Activated CD4-positive, alpha-beta T cell treated with anti-CD3 and anti-CD28 coated beads, Interleukin-2, Interleukin-4, amounts not matched to agents 100 ng/mL and 50 ng/mL, durations not matched to agents 16 hours and 8 hours (primary cell): ENCODE measurements at regions not wholly inside any gene's neighbourhood (a gene's known extent, or its start where the extent isn't known, plus 50 kb on each side); places are given as distances from the start of the nearest gene placed in this dataset.

Experiments
- DNase-seq: peaks from one replicate; pipeline ENCODE4 v3.0.0-alpha.2; 2020; ENCODE audit warnings: low spot score

DNA sequence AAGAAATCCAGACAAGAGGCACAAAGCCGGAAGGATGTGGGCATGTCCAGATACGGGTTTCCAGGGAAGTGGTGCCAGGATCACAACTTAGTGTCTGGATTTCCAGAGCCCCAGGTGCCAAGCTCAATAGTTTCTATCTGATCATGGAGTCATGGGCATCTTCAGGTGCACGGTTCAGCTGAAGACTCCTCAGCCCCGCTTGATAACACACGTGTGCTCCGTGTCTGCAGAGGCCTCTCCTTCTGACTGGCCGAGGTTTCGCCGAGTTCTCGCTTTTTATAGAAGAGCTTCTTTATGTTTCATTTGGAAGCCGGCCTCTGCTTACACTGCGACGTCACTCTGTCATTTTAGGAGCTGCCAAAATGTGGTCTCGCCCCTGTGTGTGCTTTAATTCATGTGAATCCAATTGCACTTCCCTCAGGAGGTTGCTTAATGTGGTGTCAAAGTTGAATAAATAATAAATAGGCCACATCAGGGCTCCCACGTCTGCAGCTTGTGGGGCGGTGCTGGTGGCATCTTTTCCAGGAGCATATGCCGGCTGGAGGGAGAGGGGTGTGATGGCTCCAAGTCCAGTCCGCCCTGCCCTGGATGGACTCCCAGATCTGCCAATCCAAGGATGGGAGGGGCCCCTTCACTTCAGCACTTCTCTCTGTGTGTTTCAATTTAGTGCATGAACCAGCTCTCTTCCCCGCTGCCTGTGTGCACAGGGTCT, 1410.8 kb downstream of the TBC1D22A start:
- DNase-seq, result no peak

DNA sequence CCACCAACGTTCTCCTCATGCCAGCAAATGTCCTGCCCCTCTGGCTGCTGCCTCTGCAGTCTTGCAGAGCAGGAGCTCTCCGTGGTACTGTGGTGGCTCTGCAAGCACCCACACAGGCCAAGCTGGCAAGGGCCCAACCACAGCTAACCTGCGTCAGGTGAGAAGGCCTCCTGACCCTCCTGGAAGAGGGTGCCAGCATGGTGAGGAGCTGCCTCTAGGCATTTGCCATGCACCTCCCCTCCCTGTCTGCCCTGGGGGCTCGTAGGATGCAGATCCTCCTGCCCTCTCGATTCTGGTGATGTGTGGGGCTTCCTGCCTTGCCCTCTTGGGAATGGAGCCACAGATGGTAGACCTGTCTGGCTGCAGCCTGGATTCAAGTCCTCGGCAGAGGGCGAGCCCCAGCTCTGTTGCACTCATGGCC, 1408.8 kb downstream of the TBC1D22A start:
- DNase-seq, result no peak

DNA sequence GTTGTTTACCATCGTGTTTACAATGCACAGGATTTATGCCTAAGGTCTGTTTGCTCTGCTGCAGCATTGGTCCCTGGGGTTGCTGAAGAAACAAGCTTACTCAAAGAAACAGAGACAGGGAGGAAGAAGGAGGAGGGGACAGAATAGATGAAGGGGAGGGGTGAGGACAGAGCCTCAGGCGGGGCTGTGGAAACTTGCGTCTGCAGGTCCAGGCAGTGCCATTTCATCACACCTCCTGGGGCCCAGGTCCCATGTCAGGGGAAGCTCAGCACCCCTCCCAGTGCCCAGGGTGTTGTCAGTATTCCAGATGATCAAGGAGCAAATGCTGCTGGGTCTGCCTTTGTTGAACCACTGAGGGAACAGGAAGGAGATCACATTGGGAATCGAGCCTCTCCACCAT, 1406.8 kb downstream of the TBC1D22A start:
- DNase-seq, result no peak

DNA sequence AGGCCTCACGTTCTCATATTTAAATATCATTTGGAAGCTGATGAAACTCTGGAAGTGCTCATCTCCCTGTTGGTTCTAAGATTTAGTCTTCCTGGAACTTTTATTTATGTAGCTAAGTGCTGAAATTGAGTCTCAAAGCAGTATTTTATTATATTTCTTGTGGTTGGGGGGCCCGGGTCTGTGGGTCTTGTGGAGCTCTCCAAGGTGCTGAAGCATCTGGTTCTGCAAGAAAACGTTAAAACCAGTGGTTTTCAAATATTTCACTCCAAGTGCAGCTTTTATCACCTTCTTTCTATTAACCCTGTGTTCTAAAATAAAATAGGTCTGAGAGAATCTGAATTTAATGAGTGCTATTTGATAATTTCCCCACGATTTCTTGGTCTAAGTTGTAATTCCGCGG, 1404.8 kb downstream of the TBC1D22A start:
- no peak for DNase-seq

DNA sequence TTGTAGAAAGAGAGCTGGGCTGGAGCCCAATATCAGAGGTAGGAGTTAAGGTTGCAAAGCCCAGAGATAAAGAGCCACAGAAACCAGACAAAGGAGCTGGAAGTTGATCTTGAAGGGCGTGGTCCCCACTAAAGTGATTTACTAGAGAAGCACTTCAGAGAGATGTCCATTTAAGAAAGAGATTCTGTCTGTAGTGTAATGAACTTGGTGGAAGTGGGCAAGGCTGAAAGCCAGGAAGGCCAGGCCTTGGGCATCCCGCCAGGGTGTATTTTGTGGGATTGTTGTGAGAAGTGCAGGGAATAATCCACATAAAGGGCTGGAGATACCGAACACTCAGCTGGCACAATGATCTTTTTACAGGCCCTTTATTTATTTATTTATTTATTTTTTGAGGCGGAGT, 1398.8 kb downstream of the TBC1D22A start:
- no peak for DNase-seq

DNA sequence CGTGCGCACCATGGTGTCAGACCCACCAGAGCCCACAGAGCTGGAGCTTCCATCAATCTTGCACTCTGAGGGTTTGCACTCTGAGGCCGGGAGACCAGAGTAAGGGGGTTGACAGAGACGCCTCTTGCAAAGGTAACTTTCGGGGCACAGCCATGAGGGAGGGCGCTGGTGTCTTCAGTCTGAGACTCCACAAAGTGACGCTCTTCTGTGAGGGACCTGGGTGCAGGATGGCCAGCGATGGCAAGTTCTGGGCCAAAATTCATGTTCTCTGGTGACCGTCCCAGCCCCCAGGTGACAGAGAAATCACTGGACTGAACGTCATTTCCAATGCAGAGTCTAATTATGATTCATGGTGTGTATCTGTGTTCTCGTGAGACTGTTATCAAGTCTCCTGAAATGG, 1395.2 kb downstream of the TBC1D22A start:
- no peak for DNase-seq

DNA sequence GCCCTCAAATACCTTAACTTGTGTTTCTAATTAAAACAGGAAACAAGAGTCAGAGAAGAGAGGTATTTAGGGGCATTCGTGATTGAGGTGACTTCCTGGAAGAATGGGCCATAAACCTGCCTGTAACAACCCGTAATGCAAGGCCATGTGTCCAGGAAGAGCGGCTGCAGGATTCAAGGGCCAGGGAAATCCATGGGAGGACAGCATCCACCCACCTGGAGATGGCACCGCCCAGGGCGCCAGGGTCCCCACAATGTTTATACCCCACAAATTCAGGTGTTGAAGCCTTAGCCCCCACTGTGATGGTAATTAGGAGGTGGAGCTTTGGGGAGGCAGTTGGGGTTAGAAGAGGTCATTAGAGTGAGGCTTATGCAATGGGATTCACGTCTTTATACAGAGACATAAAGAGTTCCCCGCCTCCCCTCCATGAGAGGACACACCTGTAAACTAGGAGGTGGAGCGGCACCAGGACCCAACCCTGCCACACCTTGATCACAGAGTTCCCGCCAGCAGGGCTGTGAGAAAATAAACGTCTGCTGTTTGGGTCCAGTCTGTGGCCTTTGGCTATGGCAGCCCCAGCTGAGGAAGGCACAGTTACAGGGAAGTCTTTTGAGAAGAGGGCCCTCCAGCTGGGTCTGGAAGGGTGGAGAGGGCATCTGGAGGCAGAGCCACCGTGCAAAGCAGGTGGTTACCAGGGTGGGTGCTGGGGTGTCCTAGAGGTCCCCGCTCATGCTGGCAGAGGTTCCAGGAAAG, 1394.3 kb downstream of the TBC1D22A start:
- no peak for DNase-seq

DNA sequence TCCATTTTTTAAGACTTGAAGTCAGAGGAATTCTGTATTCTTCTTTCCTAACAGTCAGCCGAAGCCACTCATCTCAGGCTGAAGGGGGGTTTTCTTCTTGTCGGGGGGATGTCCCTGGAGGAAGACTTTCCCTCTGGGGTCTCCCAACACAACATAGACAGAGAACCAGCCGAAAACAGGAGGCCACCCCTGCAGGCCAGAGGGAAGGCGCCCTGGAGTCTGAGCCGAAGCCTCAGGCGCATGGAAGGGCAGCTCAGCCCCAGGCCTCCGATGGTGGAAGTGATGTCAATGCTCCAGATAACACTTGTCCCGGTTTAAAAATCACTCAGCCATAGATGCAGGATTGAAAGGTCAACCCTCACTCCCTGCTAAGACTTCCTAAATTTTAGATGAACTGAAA, 1393.0 kb downstream of the TBC1D22A start:
- no peak for DNase-seq

DNA sequence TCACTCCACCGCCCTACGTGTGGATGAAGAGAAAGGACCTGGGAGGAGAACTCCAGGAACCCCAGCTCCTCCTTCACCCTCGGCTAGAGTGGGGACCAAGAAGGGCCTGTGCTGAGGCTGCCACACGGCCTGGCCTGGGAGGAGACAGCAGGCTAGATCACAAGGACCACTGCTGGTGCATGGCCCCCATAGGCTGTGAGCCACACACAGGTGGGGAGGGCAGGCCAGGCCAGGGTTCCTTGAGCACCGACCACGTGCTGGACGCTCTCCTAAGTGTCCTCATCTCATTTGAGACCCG, 1392.4 kb downstream of the TBC1D22A start:
- DNase-seq, result no peak

DNA sequence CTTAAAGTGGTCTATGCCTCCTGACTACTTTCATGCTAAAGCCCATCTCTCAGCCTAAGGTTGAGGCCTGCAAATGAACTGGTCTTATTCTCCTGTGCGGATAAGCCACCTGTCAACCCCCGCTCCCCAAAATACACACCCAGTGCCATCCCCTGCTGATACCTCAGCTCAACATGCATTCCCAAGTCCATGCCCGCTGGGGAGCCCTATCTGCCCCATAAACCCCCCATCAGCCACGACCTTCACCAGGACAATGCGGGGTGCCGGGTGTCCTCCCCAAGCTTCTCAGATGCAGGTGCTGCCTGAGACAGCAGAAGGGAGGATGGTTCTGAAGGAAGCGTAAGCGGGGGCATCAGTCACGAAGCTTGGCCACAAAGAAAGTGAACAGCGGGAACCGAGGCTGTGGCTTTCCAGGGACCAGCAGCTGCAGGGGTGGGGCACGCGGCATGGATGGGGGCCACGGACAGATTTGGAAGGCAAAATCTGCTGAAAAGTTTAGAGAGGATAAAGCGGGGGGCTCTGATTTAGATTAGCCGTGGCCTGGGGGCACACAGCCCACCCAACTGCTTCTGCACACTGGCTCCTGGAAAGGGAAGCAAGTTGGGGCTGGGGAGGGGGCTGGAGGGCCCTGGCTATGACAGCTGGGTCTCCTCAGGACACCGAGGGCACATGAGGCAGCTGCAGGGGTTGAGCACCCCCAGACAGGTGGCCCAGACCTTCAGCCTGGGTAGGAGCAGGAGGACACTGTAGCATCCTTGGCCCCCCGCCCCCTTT, 1391.9 kb downstream of the TBC1D22A start:
- no peak for DNase-seq

DNA sequence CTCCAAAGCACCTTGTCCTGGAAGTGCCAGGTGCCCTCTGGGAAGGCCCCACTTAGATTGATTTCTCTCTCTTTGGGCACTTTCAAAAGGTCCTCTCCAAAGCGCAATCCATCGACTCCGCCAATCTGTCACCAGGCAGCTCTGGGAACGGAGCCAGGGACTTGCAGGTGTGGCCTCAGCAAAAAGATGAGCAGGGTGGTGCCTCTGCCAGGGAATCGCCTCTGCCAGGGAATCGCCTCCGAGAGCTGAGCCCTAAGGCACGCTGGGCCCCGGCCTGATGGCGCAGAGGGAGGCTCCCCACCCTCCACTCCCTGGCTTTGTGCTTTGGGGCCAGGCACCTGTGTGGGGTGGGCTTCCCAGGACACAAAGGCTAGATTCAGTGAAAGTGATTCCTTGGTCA, 1391.3 kb downstream of the TBC1D22A start:
- DNase-seq, result no peak

DNA sequence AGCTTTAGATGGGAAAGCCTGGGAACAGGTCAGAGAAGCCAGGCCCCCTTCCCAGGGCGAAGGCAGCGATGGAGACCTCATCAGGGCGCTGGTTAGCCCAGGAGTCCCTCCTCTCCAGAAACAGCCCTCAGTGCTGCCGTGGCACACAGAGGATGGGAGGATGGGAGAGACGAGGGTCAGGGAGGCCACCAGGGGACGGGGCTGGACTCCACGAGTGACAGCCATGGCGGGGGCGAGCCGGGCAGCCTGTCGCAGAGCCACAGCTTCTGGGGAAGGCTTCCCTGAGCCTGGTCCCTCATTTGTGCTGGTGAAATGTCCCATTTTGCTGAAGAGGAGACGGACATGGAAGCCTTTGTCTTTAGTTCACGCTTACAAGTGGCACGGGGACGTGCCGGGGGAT, 1390.5 kb downstream of the TBC1D22A start:
- no peak for DNase-seq

DNA sequence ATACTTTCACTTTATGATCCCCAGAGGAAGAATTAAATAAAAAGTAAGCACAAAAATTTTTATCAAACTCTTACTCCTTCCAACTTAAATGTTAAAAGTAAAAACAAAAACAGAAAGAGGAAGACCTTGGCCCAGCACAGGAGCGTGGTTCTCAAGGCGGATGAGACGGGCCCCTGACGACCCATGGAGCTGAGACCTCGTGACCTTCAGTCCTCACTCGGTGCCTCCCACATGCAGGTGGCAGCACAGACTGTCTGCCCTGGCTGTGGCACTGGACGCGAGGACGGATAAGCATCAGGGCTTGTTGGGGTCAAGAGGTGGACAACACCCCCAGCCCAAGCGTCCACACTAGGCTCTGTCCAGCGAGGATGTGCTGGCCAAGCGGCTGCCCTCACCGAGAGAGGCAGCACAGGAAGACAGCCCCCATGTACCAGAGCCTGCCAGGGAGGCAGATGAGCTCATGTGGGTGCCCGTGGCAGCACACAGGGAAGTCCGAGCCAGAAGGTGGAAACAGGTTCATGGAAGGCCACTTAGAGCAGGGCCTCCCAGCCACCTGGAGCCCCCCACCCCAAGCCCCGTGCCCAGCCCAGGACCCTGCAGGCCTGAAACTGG, 1389.8 kb downstream of the TBC1D22A start:
- no peak for DNase-seq

DNA sequence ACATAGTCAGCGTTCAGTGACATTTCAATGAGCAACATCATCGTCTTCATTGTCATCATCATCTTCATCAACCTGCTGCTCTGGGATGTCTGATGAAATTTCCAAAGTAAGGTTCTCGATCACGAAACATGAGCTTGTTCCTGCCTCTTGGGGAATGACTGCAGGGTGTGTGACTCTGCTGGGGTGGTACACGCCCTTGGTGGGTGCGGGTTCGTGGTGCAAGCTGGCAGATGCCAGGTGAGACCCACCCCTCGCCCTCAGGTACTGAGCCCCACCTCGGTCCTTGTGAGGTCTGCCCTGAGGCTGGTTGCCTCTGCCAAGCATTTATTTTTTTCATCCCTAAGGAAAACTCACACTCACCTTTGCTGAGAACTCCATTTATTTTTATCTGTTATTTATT, 1389.2 kb downstream of the TBC1D22A start:
- no peak for DNase-seq

DNA sequence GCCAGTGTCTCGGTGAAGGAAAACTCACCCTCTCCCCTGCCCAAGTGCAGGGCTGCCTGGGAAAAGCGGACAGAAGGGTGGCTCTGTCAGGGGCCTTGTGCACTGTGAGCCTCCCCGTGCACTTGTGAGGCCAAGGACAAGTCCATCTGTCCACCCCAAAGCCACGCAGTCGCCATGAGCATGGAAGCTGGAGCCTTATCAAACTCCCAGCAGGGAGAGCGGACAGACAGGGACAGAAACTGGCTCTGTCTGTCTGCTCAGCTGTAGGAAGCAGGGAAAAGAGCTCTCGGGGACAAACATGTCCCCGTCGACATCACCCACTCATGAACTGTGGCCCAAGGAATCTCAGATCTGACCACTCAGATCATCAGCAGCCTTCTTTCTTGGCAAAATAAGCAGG, 1385.4 kb downstream of the TBC1D22A start:
- DNase-seq, result no peak

DNA sequence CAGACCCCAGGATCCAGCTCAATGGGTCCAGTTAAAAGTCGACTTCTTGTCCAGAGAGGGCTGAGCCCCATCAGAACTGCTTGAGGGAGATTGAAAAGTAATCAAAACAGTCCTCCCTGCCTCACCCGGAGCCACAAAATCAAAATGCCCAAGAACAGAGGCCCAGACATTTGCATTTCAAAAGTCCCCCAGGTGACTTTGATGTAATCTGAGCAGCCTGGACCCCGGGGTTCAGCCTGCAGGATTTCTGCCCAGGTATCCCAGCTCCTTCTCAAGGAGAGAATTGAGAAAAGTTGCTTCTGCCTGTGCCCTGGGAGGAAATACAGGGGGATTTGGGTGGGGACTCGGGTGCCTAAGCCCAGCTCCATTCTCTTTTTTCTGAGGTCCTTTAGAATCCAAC, 1385.0 kb downstream of the TBC1D22A start:
- no peak for DNase-seq

DNA sequence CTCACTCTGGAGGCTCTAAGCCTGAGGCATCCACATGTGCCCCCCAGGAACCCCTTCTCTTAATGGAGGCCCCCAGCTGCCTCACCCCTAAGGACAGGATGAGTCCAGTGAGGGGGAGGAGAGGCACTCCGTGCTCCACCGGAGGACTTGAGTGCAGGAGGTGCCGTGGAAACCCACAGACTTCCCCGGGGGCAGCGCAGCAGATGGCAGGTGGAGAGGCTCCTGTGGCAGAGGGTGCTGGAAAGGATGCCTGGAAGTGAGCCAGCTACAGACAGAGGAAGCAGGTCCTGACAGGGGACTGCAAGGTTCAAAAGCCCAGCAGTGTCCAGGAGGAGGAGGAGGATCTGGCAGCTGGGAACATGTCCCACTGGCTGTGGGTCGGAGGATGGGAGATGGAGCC, 1384.0 kb downstream of the TBC1D22A start:
- no peak for DNase-seq

DNA sequence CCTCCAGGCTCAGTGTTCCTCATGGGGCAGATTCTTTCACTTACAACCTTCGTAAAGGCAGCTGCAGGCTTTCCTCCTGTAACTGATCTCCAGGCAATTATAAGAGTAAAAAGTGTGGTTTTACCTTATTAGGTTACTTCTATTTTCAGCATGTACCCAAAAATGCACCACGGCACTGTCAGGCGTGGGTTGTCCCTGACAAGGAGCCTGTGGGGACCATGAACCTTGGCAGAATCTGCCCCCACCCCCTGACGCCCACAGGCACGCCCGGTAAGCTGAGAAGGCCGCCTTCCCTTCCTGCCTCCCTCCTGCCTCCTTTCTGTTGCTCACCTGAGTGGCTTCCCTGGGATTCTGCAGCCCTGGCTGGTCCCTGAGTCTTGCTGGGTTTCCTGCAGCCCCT, 1383.3 kb downstream of the TBC1D22A start:
- no peak for DNase-seq

DNA sequence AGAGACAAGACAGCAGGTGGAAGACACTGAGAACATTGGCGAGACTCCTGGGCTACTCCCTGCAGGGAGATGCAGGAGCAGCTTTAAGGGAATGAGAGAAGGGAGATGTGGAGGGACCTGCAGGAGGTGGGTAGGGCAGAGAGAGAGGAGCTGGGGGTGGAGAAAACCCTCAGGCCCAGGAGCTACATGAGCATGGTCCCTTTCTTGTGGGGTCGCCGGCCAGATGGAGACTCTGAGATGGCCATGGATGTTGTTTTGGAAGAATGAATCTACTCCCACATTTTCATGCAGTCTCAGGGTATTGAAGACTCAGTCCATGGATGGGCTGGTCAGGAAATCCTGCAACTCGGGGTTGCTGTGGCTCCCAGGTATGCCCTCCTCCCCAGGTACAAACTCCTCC, 1381.9 kb downstream of the TBC1D22A start:
- no peak for DNase-seq

DNA sequence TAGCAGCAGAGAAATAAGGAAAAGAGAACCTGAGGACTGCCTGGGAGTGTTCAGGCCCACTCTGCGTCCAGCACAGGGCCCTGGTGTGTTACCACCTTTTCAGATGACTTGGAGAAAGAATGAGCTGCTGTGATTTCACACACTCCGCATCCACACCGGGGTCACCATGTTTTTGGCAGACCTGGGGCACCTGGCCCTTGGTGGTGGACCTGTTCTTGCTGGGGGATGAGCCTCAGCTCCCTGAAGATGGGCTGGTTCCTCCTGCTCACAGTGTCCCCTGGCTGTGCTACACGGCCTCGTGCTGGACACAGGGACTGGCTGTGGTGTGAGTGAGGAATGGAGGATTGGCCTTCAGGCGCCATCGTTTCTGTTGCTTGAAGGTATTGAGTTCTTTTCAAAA, 1381.4 kb downstream of the TBC1D22A start:
- DNase-seq, result no peak

DNA sequence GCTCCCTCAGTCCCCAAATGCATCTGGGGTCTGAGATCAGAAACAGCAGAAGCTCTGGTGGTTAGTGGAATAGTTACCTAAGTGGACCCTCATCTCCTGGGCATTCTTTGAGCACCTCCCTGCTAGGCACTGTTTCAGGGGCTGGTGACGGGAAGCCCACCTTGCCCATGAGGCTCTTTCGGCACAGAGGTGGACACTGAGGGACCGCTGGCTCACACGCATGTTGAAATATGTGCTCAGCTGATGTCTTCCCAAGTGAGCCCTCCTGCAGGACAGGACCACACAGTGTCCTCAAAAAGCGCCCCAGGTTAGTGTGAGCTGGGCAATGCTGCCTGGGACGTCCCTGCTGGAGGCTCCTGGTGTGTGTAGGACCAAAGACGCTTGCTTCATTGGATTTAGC, 1379.9 kb downstream of the TBC1D22A start:
- DNase-seq, result no peak

DNA sequence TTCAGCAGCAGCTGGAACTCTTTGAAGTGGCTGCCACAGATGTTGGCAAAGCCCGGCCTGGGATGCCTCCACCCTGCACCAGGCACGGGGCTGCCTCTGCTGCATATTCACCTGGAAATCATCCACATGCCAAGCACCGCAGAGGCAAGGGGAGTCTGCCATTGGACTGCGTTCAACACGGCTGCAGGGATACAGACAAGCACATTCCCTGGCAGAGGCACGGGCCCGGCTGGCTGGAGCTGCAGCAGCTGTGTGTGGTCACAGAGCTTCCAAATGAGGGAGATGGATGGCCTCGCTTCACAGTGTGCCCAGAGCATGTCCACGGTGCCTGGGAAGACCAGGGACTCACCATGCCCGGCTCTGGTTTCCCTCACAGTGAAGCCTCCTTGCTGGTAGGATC, 1378.9 kb downstream of the TBC1D22A start:
- DNase-seq, result no peak

DNA sequence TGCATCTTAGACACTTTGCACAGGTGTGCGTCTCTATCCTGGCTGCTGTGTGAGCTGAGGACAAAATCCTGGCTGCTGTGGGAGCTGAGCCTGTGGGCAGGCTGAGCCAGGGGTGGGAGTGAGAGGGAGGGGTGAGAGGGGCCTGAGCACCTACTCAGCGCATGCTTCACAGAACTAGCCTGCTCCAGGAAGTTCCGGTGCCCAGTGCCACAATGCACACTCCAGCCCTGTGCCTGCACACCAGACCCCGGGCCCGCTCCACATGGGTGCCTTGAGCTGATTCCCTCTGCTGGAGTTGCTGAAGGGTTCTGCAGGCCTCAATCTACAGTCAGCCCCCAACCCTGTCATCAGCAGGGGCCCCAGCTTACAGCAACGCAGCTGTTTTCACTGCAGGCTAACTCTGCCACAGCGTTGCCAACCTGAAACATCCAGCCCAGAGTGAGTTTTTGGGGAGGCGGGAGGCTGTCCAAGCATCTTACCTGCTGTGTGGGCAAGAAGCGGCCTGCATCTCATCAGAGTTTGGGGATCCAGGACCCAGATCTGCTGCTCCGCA, 1377.9 kb downstream of the TBC1D22A start:
- no peak for DNase-seq
